ENCODE measurements at regions not wholly inside any gene's neighbourhood (a gene's known extent, or its start where the extent isn't known, plus 50 kb on each side); places are given as distances from the start of the nearest gene placed in this dataset.

DNA sequence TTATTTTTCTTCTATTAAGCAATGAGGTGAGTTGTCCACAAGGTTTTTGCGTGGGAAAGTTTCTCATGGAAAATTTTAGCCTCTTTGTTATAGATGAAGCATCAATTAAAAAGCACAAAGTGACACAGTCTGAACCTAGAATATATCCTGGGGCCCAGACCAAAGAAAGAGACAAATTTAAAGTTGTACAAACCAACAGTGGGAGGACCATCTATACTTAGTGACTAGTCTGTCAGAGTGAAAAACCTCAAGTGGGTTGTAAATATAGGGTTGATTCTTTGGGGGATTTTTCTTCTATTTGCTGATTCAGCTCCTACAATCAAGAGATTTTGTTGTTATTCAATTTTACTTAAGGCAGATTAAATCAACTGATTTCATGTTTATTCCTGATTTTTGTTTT is 256.2 kb downstream of the SATB2 start:
- H3K4me3 ChIP-seq = no peak overlapping the region
- H3K36me3 ChIP-seq (ENCODE audit: control insufficient read depth in 4 of 4, insufficient read depth in 4 of 4, low read length in 4 of 4) = no peaks in the 10 kb centered on the region
- no peaks in the 10 kb centered on the region for H3K27me3 ChIP-seq (ENCODE audit: control insufficient read depth in 3 of 3, insufficient read depth in 3 of 3, low read length in 2 of 3)
- no peak overlapping the region for H3K9ac ChIP-seq (ENCODE audit: insufficient read depth in 1 of 2, low read length in 2 of 2)
- 89 to 95% methylated on average over 1 of the region's 1 CpG for WGBS, 2 donors
- H3K4me1 ChIP-seq (ENCODE audit: control insufficient read depth in 5 of 5, insufficient read depth in 5 of 5, low read length in 5 of 5) = no peaks in the 10 kb centered on the region
- ATAC-seq (ENCODE audit: insufficient read depth, low FRiP score) (no peak), DNase-seq (no peak)
- H3K27ac ChIP-seq (ENCODE audit: low read depth in 1 of 2, low read length in 1 of 2) = no peak overlapping the region
- H3K9me3 ChIP-seq (ENCODE audit: control insufficient read depth in 4 of 4, insufficient read depth in 3 of 4, low read length in 3 of 4) = no peaks in the 10 kb centered on the region
- TF ChIP-seq, protein P1, sequence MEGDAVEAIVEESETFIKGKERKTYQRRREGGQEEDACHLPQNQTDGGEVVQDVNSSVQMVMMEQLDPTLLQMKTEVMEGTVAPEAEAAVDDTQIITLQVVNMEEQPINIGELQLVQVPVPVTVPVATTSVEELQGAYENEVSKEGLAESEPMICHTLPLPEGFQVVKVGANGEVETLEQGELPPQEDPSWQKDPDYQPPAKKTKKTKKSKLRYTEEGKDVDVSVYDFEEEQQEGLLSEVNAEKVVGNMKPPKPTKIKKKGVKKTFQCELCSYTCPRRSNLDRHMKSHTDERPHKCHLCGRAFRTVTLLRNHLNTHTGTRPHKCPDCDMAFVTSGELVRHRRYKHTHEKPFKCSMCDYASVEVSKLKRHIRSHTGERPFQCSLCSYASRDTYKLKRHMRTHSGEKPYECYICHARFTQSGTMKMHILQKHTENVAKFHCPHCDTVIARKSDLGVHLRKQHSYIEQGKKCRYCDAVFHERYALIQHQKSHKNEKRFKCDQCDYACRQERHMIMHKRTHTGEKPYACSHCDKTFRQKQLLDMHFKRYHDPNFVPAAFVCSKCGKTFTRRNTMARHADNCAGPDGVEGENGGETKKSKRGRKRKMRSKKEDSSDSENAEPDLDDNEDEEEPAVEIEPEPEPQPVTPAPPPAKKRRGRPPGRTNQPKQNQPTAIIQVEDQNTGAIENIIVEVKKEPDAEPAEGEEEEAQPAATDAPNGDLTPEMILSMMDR (IDR thresholded peaks at IDR 0.05; ENCODE audit: control extremely low read depth, extremely low read depth) = no peak

GRCh38 chr2:199199797-199200196 is 257.9 kb downstream of the SATB2 start:
- Histone ChIP-seq H3K27ac (ENCODE audit: low read depth in 1 of 2, low read length in 1 of 2) (no peak overlapping the region), H3K36me3 (ENCODE audit: control insufficient read depth in 4 of 4, insufficient read depth in 4 of 4, low read length in 4 of 4) (no peaks in the 10 kb centered on the region), H3K4me1 (ENCODE audit: control insufficient read depth in 5 of 5, insufficient read depth in 5 of 5, low read length in 5 of 5) (no peaks in the 10 kb centered on the region), H3K9me3 (ENCODE audit: control insufficient read depth in 4 of 4, insufficient read depth in 3 of 4, low read length in 3 of 4) (no peaks in the 10 kb centered on the region), H3K27me3 (ENCODE audit: control insufficient read depth in 3 of 3, insufficient read depth in 3 of 3, low read length in 2 of 3) (no peaks in the 10 kb centered on the region), H3K4me3 (no peak overlapping the region), H3K9ac (ENCODE audit: insufficient read depth in 1 of 2, low read length in 2 of 2) (no peak overlapping the region)
- ATAC-seq (ENCODE audit: insufficient read depth, low FRiP score) (no peak), DNase-seq (no peak)
- TF ChIP-seq, protein P1 (IDR thresholded peaks at IDR 0.05; ENCODE audit: control extremely low read depth, extremely low read depth) = no peak
- WGBS, 2 donors = 93 to 97% methylated on average over 1 of the region's 1 CpG

DNA sequence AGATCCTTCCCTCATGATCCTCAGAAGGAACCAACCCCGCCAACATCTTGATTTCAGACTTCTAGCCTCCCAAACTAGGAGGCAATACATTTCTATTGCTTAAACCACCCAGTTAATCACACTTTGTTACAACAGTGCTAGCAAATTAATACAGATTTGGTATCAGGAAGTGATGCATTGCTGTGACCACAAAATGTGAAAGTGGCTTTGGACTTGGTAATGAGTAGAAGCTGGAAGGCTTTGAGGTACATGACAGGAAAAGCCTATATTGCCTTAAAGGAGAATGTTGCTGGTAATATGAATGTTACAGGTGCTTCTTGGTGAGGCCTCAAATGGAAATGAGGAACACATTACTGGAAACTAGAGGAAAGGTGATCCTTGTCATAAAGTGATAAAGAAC is 260.3 kb downstream of the SATB2 start:
- Histone ChIP-seq H3K9ac (ENCODE audit: insufficient read depth in 1 of 2, low read length in 2 of 2) (no peak overlapping the region), H3K36me3 (ENCODE audit: control insufficient read depth in 4 of 4, insufficient read depth in 4 of 4, low read length in 4 of 4) (no peaks in the 10 kb centered on the region), H3K4me1 (ENCODE audit: control insufficient read depth in 5 of 5, insufficient read depth in 5 of 5, low read length in 5 of 5) (no peaks in the 10 kb centered on the region), H3K27ac (ENCODE audit: low read depth in 1 of 2, low read length in 1 of 2) (no peak overlapping the region), H3K27me3 (ENCODE audit: control insufficient read depth in 3 of 3, insufficient read depth in 3 of 3, low read length in 2 of 3) (no peaks in the 10 kb centered on the region), H3K9me3 (ENCODE audit: control insufficient read depth in 4 of 4, insufficient read depth in 3 of 4, low read length in 3 of 4) (no peaks in the 10 kb centered on the region), H3K4me3 (no peak overlapping the region)
- WGBS, 2 donors = 91 to 94% methylated on average over 1 of the region's 1 CpG
- DNase-seq (no peak), ATAC-seq (ENCODE audit: insufficient read depth, low FRiP score) (no peak)
- TF ChIP-seq, protein P1 (IDR thresholded peaks at IDR 0.05; ENCODE audit: control extremely low read depth, extremely low read depth) = no peak

- H3K4me3 ChIP-seq = no peak overlapping the region
- no peaks in the 10 kb centered on the region for H3K9me3 ChIP-seq (ENCODE audit: control insufficient read depth in 4 of 4, insufficient read depth in 3 of 4, low read length in 3 of 4)
- TF ChIP-seq, protein P1 (IDR thresholded peaks at IDR 0.05; ENCODE audit: control extremely low read depth, extremely low read depth) = no peak
- DNase-seq (peak in 1 of 3 donors; percentile 6), ATAC-seq (ENCODE audit: insufficient read depth, low FRiP score) (no peak)
- no peak overlapping the region for H3K9ac ChIP-seq (ENCODE audit: insufficient read depth in 1 of 2, low read length in 2 of 2)
- H3K27me3 ChIP-seq (ENCODE audit: control insufficient read depth in 3 of 3, insufficient read depth in 3 of 3, low read length in 2 of 3) = no peaks in the 10 kb centered on the region
- H3K27ac ChIP-seq (ENCODE audit: low read depth in 1 of 2, low read length in 1 of 2) = no peak overlapping the region
- WGBS, 2 donors = 86 to 89% methylated on average over 3 of the region's 3 CpGs
- no peaks in the 10 kb centered on the region for H3K36me3 ChIP-seq (ENCODE audit: control insufficient read depth in 4 of 4, insufficient read depth in 4 of 4, low read length in 4 of 4)
- no peaks in the 10 kb centered on the region for H3K4me1 ChIP-seq (ENCODE audit: control insufficient read depth in 5 of 5, insufficient read depth in 5 of 5, low read length in 5 of 5)
Measured at GRCh38 chr2:199196686-199197085, 261.1 kb downstream of the SATB2 start.
